ENCODE measurements at regions not wholly inside any gene's neighbourhood (a gene's known extent, or its start where the extent isn't known, plus 50 kb on each side); places are given as distances from the start of the nearest gene placed in this dataset.
A peak's percentile ranks its signal among the peaks of the same experiment; 100 is the strongest.

- no peak for DNase-seq
Observed at GRCh38 chr20:40442181-40442963, 246.7 kb downstream of the MAFB start.

DNA sequence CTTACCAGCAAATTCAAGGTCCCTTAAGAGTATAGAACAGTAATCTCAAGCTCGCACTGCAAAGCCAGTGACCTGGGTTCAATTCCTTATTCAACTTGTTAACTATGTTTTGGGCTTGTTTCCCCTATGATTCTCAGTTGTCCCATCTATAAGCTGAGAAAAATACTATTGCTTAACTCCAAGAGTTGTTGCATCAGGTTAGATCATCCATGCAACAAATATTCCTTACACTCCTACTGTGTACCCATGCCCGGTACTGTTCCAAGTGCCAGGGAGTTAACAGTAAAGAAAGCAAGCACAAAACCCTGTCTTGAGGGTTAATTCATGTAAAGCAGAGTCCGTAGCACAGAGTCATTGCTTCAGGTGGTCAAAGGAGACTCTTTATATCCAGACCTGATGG, 247.3 kb downstream of the MAFB start:
- no peak for DNase-seq

DNA sequence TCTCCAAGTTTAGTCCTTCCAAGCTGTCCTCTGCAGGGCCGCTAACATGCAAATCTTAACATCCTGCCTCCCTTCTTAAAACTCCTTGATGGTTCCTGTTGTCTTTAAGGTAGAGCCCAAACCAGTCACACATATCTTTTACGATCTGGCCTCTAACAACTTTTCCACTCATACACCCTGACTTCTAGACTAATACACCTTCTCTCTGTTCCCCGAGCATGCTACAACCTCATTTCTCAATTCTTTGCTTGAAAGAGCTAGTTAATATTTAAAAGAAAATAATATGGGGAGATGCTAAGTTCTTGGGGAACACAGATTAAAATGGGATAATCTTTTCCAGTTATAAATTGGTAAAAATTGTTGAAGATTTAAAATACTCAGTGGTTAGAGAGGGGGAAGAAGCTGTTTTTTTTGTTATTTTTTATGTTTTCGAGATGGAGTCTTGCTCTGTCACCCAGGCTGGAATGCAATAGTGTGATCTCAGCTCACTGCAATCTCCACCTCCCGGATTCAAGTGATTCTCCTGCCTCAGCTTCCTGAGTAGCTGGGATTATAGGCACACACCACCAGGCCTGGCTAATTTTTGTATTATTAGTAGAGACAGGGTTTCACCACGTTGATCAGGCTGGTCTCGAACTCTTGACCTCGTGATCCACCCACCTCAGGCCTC, 250.7 kb downstream of the MAFB start:
- DNase-seq: no peak

DNA sequence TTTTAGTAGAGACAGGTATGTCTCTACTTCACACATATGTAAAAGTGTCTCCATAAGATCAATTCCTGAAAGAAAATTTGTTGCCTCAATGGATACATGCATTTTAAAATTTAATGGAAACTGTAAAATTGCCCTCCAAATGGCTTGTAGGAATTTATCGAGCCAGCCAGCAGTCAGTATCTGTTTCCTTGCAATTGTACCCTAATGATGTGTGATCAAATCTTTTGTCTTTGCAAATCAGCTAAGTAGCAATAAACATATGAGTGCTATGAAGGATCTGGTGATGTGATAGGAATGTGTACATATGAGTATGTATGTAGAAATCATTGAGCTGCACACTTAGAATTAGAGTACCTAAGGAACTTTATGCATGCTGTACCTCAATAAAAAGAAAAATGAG, 253.0 kb downstream of the MAFB start:
- DNase-seq: no peak

- no peak for DNase-seq
Observed at GRCh38 chr20:40435146-40435895, 253.7 kb downstream of the MAFB start.

DNA sequence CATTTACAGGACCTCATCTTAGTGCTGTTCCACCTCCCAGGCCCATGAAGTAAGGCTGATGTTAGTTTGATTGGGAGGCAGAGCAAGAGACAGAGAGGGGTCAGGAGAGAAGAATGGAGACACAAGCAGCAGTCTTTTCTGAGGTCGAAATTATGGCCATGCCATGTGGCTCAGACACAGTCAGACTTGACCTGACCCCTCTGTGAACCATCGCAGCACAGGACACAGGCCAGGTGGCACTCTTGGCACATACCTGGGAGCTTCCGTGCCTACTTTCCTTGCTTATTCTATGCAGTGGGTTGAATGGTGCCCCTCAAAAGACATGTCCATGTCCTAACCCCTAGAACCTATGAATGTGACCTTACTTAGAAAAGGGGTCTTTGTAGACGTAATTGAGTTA, 254.9 kb downstream of the MAFB start:
- no peak for DNase-seq

GRCh38 chr20:40433341-40433861, 255.6 kb downstream of the MAFB start:
- DNase-seq: no peak

GRCh38 chr20:40431611-40432010, 257.4 kb downstream of the MAFB start:
- no peak for DNase-seq

GRCh38 chr20:40431112-40431511, 257.9 kb downstream of the MAFB start:
- DNase-seq: no peak

DNA sequence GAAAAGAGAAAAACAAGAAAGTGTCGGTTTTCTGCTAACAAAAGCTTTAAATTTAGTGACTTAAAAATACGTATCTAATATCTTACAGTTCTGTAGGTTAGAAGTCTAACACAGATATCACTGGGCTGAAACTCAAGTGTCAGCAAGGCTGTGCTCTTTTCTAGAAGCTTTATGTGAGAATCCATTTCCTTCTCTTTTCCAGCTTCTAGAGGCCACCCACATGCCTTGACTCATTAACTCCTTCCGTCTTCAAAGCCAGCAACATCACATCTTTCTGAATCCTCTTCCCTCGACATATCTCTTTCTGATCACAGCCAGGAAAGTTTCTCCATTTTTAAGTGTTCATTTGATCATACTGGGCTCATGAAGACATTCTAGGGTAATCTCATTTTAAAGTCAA, 262.0 kb downstream of the MAFB start:
- DNase-seq: no peak

GRCh38 chr20:40424695-40425094, 264.3 kb downstream of the MAFB start:
- DNase-seq: no peak

GRCh38 chr20:40422656-40423055, 266.4 kb downstream of the MAFB start:
- no peak for DNase-seq

GRCh38 chr20:40416274-40416673, 272.8 kb downstream of the MAFB start:
- DNase-seq: no peak

DNA sequence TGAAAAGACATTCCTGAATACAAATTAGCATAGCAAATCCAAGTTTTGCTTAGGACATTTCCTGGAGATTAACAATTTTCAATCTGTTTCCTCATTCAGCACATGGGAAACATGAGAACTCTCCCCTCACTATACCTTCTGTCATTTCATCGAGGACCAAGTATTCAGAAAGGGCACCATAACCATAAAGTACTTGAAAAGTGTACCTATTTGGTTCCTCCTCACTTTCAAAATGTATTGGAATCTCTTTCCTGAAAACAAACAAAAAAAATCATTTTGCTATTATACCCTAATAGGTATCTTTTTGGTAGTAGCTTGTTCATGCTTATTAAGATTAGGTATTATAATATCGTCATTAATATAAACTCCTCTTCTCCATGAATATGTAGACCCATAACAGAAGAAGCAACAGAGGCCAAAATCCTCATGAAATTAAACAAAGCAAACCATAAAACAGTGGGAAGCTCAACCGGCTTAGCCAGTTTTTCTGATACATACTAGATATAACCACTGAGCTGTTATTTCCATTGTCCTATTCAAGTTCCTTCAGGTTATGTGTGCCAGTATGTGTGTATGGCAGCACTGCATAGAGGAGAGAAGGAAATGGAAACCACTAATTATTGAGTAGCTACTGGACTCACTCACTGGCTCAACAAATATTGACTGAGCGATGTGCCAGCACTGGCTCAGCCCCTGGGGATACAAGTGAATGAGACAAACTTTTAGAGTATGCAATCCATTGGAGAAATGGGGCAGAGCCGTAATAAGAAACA, 274.0 kb downstream of the MAFB start:
- peak; percentile 60 for DNase-seq

GRCh38 chr20:40410028-40410427, 279.0 kb downstream of the MAFB start:
- DNase-seq: no peak

GRCh38 chr20:40397467-40397866, 291.6 kb downstream of the MAFB start:
- DNase-seq: no peak

DNA sequence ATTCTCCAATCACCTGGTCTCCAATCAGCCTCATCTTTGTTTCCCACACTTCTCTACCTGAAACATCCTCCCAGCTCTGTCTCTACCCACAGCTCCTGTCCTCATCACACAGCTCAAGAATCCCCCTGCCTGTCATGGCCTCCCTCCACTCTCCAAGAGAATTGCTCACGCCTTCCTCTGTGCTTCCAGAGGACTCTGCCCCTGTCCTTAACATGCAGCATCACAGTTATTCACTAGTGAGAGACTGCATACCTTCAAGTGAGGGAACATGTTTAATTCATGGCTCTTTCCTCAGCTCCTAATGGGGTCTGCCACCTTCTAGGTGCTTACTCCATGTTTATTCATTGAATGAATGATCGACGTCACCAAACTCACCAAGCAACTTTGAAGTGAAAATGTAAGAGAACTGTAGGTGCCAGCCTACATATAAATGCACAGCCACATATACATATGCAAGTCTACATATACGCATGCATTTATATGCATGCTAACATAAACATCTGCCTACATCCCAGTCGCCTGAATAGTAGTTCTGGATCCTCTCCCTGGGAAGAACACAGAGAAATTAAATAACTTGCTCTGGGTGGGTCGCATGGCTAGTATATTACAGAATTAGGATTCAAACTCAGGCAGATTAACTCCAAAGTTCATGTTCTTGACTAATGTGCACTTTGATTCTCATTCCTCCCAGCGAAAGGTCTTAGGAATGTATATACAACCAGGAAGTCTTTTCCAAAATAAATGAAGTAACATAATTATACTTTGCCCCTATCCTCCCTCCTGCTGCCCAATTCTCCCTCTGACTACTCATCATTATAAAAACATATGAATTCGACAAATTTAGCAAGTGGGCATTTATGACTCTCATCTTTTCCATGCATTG, 295.6 kb downstream of the MAFB start:
- no peak for DNase-seq

DNA sequence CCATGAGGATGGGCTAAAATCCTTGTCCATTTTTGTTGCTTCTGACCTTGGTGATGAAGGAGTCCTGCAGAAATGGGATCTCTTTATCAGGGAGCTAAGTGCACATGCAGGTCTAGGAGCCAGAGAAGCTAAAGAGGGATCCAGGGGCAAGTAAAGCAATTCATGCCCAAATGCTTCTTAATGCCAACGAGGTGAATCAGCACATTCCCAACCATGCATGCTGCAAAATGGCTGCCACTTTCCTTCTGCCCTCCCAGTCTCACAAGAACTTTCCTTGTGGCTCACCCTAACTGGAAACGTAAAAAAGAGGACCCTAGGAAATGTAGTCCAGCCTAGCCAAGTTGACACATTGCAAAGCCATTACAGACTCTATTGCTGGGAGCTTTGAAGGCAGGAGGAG, 298.4 kb downstream of the MAFB start:
- no peak for DNase-seq

GRCh38 chr20:40370800-40371199, 318.2 kb downstream of the MAFB start:
- no peak for DNase-seq

DNA sequence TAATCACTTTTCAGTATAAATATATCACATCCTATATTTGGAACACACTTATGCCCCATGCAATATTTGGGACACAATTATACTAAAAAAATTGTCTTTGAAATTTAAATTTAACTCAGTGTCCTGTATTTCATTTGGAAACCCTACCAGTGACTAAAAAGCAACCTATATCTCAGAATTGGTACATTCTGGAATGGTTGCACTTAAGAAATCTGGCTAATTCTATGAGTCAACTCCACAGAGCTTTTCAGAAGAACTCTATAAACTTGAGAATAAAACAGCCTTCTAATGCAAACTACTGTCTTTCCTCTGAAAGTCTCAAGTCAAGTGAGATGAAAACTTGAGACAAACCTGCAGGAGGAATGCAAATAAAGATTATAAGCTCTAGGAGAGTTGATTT, 320.2 kb downstream of the MAFB start:
- DNase-seq: no peak

- no peak for DNase-seq
Observed at GRCh38 chr20:40361916-40362315, 327.1 kb downstream of the MAFB start.
